HUES64 (cell line): ENCODE measurements at regions not wholly inside any gene's neighbourhood (a gene's known extent, or its start where the extent isn't known, plus 50 kb on each side); places are given as distances from the start of the nearest gene placed in this dataset.

Experiments used
- H3K27ac ChIP-seq: 2 replicates; pipeline ENCODE4 v1.7.0; 2013; ENCODE audit warnings: low read depth, low read length, inconsistent platforms
- H3K27me3 ChIP-seq: 2 replicates; pipeline ENCODE4 v1.6.1; 2013; ENCODE audit warnings: mild to moderate bottlenecking, low read length; ENCODE audit not compliant: insufficient read depth
- H3K36me3 ChIP-seq: 2 replicates; pipeline ENCODE4 v1.6.1; 2013; ENCODE audit warnings: mild to moderate bottlenecking, low read length; ENCODE audit not compliant: insufficient read depth
- H3K4me1 ChIP-seq: 2 replicates; pipeline ENCODE4 v1.6.1; 2013; ENCODE audit warnings: mild to moderate bottlenecking, low read length, moderate library complexity; ENCODE audit not compliant: insufficient read depth
- H3K4me3 ChIP-seq: 2 replicates; pipeline ENCODE4 v1.5.1; 2013; ENCODE audit warnings: mild to moderate bottlenecking, low read length, moderate library complexity
- H3K9ac ChIP-seq: 2 replicates; pipeline ENCODE4 v1.6.1; 2013; ENCODE audit warnings: mild to moderate bottlenecking, low read depth, low read length
- H3K9me3 ChIP-seq: 2 replicates; pipeline ENCODE4 v1.6.1; 2013; ENCODE audit warnings: low read depth, low read length; ENCODE audit not compliant: insufficient read depth
- WGBS: fragments of 150-250, 120-280 bp; methylation state at CpG from one replicate; pipeline ENCODE4 v1.1.7; 2013; ENCODE audit warnings: missing lambda C conversion rate; 5-methylcytosine and 5-hydroxymethylcytosine counted together

DNA sequence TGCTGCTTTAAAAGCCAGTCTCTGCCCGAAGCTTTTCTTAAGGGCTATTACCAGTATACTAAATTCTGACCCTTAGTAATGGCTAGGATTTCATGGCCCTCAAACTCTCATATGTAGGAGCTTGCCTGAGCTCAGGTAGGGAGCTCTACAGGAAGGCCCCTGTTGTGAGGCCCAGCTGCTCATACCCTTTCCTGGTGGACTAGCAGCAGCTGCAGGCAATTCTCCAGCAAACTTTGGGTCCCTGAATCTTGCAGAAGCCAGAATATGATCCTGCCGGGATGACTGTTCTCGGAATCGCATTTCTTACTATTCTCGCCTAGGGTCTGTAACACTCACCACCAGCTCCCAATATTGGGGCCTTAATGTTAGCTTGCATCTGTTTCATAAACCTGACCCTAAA, 106.4 kb upstream of the SERTAD2 start:
- no peaks in the 10 kb centered on the region for H3K9me3 ChIP-seq

DNA sequence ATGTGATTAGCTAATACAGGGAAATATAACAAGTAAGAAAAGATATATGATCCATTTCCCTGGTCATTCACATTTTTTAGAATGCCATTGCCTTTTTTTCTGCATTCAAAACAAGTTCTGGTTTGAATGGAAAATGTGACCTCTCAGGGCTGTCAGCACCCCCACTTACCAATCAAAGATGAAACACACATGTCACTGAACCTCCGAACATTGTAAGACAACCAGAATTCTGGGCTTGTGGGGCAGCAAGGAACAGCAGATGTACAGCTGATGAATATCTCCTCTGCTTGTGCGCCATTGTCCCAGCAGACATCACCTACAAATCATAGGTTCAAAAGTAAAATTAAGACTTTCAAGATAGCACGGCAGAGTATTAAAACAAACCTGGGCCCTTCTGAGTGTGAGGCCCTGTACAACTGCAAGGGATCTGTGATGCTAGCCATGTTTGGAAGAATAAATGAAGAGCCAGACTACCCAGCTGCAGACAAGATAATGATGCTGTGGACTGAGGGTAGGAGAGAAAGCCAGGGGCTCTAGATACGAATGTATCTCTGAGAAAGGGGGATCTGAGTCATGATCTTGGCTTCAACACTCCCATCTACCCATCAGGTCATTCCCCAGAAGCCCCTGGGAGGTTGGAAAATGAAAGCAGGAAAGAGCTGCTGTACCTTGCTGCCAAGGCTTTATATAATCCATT, 108.7 kb upstream of the SERTAD2 start:
- no peaks in the 10 kb centered on the region for H3K36me3 ChIP-seq
- H3K4me3 ChIP-seq: no peak overlapping the region
- peaks cover 8% of the 10 kb centered on the region for H3K4me1 ChIP-seq
- H3K27ac ChIP-seq: no peak overlapping the region
- peaks cover 37% of the 10 kb centered on the region for H3K27me3 ChIP-seq
- H3K9ac ChIP-seq: no peak overlapping the region
- WGBS: 89% methylated on average over 4 of the region's 4 CpGs
- no peaks in the 10 kb centered on the region for H3K9me3 ChIP-seq

More for the DNA sequence above, 106.4 kb upstream of the SERTAD2 start:
- Histone ChIP-seq H3K4me3 (no peak overlapping the region), H3K27me3 (peaks cover 14% of the 10 kb centered on the region), H3K4me1 (no peaks in the 10 kb centered on the region), H3K36me3 (no peaks in the 10 kb centered on the region), H3K27ac (no peak overlapping the region), H3K9ac (no peak overlapping the region)
- WGBS: 96% methylated on average over 5 of the region's 5 CpGs

DNA sequence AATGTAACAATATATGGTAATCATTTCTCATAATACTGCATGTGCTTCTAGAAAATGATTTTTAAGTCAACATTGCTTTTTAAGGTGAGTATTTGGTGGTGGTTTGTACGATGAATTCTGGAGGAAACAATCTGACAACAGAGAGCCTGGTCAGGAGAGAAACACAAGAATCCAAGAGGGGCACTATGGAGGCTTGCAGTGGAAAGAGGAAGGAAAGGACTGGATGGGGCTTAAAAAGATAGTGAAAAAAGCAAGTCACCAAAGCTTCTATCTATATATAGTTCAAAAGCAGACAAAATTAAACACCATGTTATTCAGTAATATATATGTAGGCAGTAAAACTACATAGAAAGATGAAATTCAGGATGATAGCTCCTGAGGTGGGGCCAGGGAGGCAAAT, 109.4 kb upstream of the SERTAD2 start:
- Histone ChIP-seq H3K4me3 (no peak overlapping the region), H3K9me3 (no peaks in the 10 kb centered on the region), H3K9ac (no peak overlapping the region), H3K27ac (no peak overlapping the region), H3K27me3 (peaks cover 40% of the 10 kb centered on the region), H3K4me1 (peaks cover 9% of the 10 kb centered on the region), H3K36me3 (no peaks in the 10 kb centered on the region)
- WGBS: 92% methylated on average over 1 of the region's 1 CpG

- H3K9me3 ChIP-seq: no peaks in the 10 kb centered on the region
- H3K4me3 ChIP-seq: no peak overlapping the region
- no peak overlapping the region for H3K9ac ChIP-seq
- WGBS: 99% methylated on average over 3 of the region's 4 CpGs
- H3K27me3 ChIP-seq: peaks cover 62% of the 10 kb centered on the region
- H3K27ac ChIP-seq: no peak overlapping the region
- H3K4me1 ChIP-seq: peaks cover 13% of the 10 kb centered on the region
- H3K36me3 ChIP-seq: no peaks in the 10 kb centered on the region
Observed at GRCh38 chr2:64765160-64765805, 111.6 kb upstream of the SERTAD2 start.

- 30% methylated on average over 12 of the region's 13 CpGs for WGBS
- H3K9me3 ChIP-seq: no peaks in the 10 kb centered on the region
- no peak overlapping the region for H3K27ac ChIP-seq
- H3K4me1 ChIP-seq: peaks cover 18% of the 10 kb centered on the region
- H3K27me3 ChIP-seq: peaks cover 66% of the 10 kb centered on the region
- H3K36me3 ChIP-seq: no peaks in the 10 kb centered on the region
- H3K4me3 ChIP-seq: peak overlapping the region; percentile 77
- peak overlapping the region; percentile 84; the same call in 1 of the 2 replicates for H3K9ac ChIP-seq
Observed at GRCh38 chr2:64766841-64767669, 113.3 kb upstream of the SERTAD2 start.

DNA sequence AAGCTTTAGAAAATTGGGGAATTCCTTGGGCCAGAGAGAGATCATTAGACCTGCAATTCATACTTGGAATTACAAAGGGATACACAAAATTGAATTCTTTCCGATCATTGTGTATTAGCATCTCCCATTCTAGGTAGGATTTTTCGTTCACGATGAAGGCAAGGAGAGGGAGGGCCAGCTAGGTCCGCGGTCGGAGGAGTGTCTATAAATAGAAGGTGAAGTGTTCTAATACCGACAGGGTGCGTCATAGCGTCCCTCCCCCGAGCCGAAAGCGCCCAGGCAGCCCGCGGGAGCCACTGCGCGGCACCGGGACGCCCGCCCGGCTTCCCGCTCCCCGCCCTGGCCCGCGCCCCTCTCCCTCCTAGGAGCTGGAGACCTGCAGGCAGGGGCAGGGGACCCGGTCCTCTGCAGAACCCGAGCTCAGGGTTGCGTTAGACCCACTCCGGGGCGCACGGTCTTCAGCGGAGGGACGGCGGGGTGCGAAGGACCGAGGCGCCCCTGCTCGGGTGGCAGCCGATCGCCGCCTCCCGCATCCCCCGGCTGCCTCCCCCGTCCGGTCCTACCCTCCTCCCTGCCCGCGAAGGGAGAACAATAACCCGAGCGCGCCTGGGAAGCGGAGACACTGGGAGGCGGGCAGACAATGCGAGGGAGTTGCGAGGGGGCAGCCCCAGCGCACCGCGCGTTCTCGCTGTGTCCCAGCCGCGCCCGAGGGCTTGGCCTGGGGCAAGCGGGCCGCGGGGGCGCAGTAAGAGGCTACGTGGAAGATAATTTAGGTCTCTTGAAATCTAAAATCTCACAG, 114.2 kb upstream of the SERTAD2 start:
- Histone ChIP-seq H3K27ac (peak overlapping the region; percentile 62), H3K9ac (peak overlapping the region; percentile 84)

DNA sequence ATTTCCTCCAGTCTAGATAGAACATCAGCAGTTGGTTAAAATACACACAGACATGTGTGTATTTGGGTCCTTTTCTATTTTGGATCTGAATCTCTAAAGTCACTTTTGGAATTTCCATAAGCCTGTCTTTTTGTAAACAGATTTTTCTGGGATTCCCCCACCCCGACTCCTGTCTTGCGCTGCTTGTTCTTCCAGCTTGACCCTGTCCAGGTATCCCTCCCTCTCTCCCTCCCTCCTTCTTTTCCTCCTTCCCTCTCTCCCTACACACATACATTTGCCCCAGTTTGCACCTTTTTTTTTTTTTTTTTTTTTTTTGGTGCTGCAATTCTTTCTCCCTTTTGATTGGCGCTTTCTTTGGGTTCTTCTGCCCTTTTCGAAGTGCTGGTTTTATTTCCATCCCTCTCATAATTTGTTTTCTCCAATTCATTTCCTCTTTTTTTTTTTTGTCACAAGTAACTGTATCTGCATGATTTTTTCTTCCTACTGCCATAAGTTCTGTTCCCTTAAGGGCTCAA, 114.8 kb upstream of the SERTAD2 start:
- WGBS: 46% methylated on average over 4 of the region's 4 CpGs
- peak overlapping the region; percentile 62; the same call in 1 of the 2 replicates for H3K27ac ChIP-seq
- H3K27me3 ChIP-seq: peaks cover 66% of the 10 kb centered on the region

More for the DNA sequence above, 114.2 kb upstream of the SERTAD2 start:
- no peaks in the 10 kb centered on the region for H3K9me3 ChIP-seq
- no peaks in the 10 kb centered on the region for H3K36me3 ChIP-seq
- H3K4me3 ChIP-seq: peak overlapping the region; percentile 77
- H3K4me1 ChIP-seq: peaks cover 18% of the 10 kb centered on the region
- WGBS: under 1% methylated on average over 66 of the region's 66 CpGs
- peaks cover 66% of the 10 kb centered on the region for H3K27me3 ChIP-seq

DNA sequence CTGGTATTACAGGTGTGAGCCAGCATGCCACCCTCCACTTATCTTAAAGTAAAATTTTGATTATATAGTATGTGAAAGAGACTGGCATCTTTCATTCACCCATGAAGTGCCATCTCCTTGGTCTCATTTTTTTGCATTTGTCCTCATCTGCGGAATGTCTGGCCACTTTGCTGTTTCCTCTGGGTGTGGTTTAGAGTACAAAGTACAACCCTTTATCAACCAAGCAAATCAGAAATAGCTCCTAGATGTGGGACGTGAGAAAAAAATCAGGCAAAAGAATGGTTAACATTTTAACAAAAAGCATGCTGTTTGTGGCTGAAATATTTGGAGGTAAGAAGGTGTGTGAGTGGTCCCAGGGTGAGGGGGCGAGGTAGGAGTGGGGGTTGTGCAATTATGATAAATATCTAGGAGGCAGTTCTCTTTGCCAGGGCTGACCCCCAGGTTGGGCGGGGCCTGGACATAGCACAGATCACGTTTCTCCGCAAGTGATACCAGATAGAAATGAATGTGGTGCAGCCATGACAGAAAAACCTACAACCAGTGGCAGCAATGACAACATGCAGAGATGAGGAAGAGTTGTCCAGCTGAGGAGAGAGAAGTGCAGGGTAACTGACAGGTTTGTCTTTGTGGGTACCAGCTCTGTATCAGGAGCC, 115.8 kb upstream of the SERTAD2 start:
- 81% methylated on average over 5 of the region's 6 CpGs for WGBS
- Histone ChIP-seq H3K4me3 (no peak overlapping the region), H3K27ac (no peak overlapping the region), H3K9me3 (no peaks in the 10 kb centered on the region), H3K4me1 (peaks cover 18% of the 10 kb centered on the region), H3K9ac (no peak overlapping the region), H3K27me3 (peaks cover 58% of the 10 kb centered on the region), H3K36me3 (no peaks in the 10 kb centered on the region)

More for the DNA sequence above, 114.8 kb upstream of the SERTAD2 start:
- H3K9ac ChIP-seq: peak overlapping the region; percentile 84
- H3K4me1 ChIP-seq: peaks cover 18% of the 10 kb centered on the region
- H3K36me3 ChIP-seq: no peaks in the 10 kb centered on the region
- H3K4me3 ChIP-seq: peak overlapping the region; percentile 77
- no peaks in the 10 kb centered on the region for H3K9me3 ChIP-seq

GRCh38 chr2:64770137-64770780, 116.5 kb upstream of the SERTAD2 start:
- Histone ChIP-seq H3K36me3 (no peaks in the 10 kb centered on the region), H3K9me3 (0 out of 2 replicates have a peak, but pooled peaks cover under 1% of the 10 kb centered on the region), H3K4me1 (peaks cover 18% of the 10 kb centered on the region), H3K27me3 (peaks cover 51% of the 10 kb centered on the region), H3K9ac (no peak overlapping the region), H3K4me3 (no peak overlapping the region), H3K27ac (no peak overlapping the region)
- 65% methylated on average over 2 of the region's 2 CpGs for WGBS
